NCI-H2196 (cell line): ENCODE measurements at regions not wholly inside any gene's neighbourhood (a gene's known extent, or its start where the extent isn't known, plus 50 kb on each side); places are given as distances from the start of the nearest gene placed in this dataset.
A peak's percentile ranks its signal among the peaks of the same experiment; 100 is the strongest.
"Not testable (repeated sequence)": the region's sequence is repeated elsewhere in the genome, so short reads cannot be mapped to it uniquely, and the experiment has no call there.

Experiments
- DNase-seq: peaks from one replicate; lab custom pipeline; 2025; ENCODE audit not compliant: unreplicated experiment; lab: John Stamatoyannopoulos, UW

- DNase-seq = no peak
Observed at GRCh38 chr2:4039896-4040295, 336.5 kb downstream of the DCDC2C start.

GRCh38 chr2:4047961-4048891, 344.9 kb downstream of the DCDC2C start:
- no peak for DNase-seq

- DNase-seq = no peak
Observed at GRCh38 chr2:4049463-4049862, 346.1 kb downstream of the DCDC2C start.

GRCh38 chr2:4053769-4054493, 350.6 kb downstream of the DCDC2C start:
- DNase-seq = no peak

GRCh38 chr2:4066217-4066616, 362.8 kb downstream of the DCDC2C start:
- DNase-seq = no peak

- no peak for DNase-seq
Observed at GRCh38 chr2:4073026-4073569, 369.7 kb downstream of the DCDC2C start.

- peak; percentile 22 for DNase-seq
Observed at GRCh38 chr2:4077017-4077416, 373.6 kb downstream of the DCDC2C start.

GRCh38 chr2:4085186-4085585, 381.8 kb downstream of the DCDC2C start:
- no peak for DNase-seq

- DNase-seq = no peak
Observed at GRCh38 chr2:4090668-4091630, 387.6 kb downstream of the DCDC2C start.

- DNase-seq = no peak
Observed at GRCh38 chr2:4091869-4092268, 388.5 kb downstream of the DCDC2C start.

GRCh38 chr2:4094743-4095142, 391.4 kb downstream of the DCDC2C start:
- DNase-seq = no peak

- DNase-seq = no peak
Observed at GRCh38 chr2:4096978-4097766, 393.8 kb downstream of the DCDC2C start.

- DNase-seq = no peak
Observed at GRCh38 chr2:4098137-4098536, 394.8 kb downstream of the DCDC2C start.

GRCh38 chr2:4101936-4102335, 398.6 kb downstream of the DCDC2C start:
- no peak for DNase-seq

GRCh38 chr2:4107179-4107578, 403.8 kb downstream of the DCDC2C start:
- no peak for DNase-seq

- DNase-seq = no peak
Observed at GRCh38 chr2:4110273-4110672, 406.9 kb downstream of the DCDC2C start.

- DNase-seq = not testable (repeated sequence)
Observed at GRCh38 chr2:4115435-4115834, 412.1 kb downstream of the DCDC2C start.

GRCh38 chr2:4122726-4123125, 419.4 kb downstream of the DCDC2C start:
- DNase-seq = no peak

GRCh38 chr2:4130651-4131050, 427.3 kb downstream of the DCDC2C start:
- no peak for DNase-seq
